Mucosa of gallbladder (tissue), 1 donor: ENCODE measurements at regions not wholly inside any gene's neighbourhood (a gene's known extent, or its start where the extent isn't known, plus 50 kb on each side); places are given as distances from the start of the nearest gene placed in this dataset.
"Not testable (repeated sequence)": the region's sequence is repeated elsewhere in the genome, so short reads cannot be mapped to it uniquely, and the experiment has no call there.

Experiments
- DNase-seq: peaks from one replicate; pipeline ENCODE4 v3.0.0-alpha.2; 2020; ENCODE audit warnings: low spot score
- donor health status: DM: no; HTN: no; CAD: no.

DNA sequence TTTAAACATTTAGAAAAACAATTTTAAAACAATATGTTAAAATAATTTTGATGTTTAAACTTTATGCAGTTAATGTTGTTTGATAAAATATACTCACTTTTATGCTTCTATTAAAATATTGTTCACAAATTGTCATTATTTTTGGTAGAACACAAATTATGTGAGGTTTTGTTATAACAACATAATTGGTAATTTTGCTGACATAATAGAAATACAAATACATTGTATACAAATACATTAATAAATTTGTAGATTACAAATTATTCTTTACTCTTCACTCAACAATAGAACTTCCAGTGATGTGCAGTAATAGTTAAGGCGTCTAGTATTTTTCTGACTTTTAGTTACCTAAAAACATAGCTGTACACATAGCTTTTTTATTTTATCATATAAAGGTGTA lies 1472.4 kb upstream of the ADGRL3 start:
- no peak for DNase-seq

DNA sequence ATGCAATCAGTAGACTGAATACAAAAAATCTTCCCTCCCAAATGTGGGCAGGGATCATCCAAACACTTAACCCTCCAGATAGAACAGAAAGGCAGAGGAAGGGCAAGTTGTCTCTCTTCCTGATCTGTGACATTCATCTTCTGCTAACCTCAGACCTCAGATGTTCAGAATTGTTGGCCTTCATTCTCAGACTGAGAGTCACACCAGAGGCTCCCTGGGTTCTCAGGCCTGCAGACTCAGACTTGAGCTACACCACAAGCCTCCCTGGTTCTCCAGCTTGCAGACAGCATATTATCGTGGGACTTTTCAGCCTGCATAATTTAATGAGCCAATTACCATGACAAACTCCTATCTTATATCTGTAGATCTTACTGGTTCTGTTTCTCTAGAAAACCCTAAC lies 1471.6 kb upstream of the ADGRL3 start:
- no peak for DNase-seq

DNA sequence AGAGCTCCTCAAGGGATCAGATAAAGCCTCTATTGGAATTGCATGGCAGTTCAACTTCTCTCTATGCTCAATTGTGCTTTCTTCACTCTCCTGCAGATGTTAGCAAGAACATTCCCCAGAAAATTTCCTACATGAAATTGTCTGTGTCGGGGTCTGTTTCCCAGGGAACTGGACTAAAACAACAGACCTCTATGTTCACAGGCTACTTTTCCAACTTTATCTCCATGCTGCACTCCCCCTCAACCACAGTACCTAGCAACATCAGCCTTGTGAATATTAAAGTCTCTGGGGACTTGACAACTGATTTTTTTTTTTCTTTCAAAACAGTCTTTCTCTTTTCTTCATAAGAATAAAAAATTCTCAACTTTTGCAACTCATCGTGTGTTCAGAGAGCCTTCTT lies 1470.8 kb upstream of the ADGRL3 start:
- no peak for DNase-seq

DNA sequence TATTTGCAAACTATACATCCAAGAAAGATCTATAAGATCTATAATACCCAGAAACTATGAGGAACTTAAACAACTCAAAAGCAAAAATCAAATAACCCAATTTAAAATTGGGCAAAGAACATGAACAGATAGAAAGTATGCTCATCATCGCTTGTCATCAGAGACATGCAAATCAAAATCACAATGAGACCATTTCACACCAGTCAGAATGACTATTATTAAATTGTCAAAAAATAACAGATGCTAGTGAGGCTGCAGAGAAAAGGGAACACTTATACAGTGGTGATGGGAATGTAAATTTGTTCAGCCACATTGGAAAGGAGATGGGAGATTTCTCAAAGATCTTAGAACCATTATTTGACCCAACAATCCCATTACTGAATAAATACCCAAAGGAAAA lies 1451.7 kb upstream of the ADGRL3 start:
- DNase-seq, result no peak

DNA sequence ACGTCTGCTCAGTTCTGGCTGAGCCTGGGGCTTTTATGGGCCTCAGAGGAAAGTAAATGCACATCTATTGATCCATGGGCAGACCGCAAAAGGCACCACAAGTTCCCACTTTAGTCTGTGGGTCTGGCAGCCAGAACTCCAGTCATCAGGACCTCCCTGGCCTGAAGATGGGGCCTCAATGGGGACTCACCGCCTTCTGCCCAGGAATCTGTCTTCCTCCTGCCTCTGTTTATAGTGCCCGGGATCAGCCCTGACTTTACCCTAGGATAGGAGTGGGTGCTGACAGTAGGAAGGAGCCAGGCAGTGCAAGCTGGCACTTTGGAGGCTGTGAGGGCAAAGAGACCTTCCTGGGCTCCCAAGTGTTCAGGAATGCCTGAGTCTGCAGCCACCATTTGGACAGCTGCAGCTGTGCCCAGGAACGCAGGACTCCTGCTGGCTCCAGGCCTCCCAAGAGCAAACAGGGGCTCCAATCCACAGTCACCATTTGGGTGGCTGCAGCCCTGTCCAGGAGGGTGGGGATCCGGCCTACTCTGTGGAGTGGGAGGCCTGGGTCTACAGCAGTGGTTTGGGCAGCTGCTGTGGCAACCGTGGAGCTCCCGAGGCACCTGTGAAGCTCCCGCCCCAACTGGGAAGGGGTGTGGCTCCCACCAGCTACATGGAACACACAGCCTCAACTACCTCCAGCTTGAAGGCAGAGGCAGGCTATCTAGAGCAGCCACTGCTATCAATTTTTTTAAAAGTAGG lies 1440.9 kb upstream of the ADGRL3 start:
- no peak for DNase-seq

DNA sequence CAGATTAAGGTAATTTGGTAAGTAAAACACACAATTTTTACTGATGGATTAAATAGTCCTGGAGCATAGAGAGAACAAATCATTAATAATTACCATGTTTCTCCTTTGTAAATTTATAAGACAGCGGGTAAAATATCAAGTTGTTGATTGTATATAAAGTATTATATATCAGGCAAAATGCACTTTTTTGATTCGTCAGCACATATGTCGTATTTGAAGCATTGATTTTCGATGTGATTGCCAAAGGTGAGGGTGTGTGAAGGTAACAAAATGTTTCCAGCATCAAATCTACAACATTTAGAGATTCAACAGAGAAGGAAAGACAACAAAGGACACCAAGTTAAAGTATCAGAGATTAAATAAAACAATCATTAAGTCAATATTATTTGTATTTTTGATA lies 1437.8 kb upstream of the ADGRL3 start:
- DNase-seq, result no peak

DNA sequence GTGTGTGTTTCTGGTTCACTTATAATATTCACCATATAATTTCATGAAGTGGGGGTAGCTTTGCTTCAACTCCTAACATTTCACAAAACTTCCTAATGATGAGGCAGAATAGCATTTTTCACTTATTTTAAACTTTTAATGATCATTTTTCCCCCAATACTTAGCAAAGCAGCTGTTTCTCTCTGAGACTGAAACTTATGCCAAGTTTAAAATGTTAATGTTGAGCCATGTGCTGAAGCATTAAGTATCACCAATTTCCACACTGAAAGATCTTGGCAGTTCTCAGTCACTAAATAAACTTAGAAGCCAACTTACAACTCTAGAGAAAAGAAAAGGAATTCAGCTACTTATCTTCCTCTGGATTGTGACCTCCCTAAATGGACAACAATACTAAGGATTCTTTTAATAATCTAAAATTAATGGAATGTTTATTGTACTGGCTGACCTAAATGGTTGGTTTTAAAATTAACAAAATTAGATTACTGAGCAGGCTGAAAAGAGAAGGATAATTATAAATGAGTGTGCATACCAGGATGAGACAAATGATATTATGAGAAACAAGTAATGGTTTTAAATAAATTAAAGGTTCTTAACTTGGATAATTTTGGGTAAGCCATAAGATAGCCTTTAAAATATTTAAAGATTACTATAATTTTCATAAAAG lies 1429.4 kb upstream of the ADGRL3 start:
- DNase-seq, result no peak

DNA sequence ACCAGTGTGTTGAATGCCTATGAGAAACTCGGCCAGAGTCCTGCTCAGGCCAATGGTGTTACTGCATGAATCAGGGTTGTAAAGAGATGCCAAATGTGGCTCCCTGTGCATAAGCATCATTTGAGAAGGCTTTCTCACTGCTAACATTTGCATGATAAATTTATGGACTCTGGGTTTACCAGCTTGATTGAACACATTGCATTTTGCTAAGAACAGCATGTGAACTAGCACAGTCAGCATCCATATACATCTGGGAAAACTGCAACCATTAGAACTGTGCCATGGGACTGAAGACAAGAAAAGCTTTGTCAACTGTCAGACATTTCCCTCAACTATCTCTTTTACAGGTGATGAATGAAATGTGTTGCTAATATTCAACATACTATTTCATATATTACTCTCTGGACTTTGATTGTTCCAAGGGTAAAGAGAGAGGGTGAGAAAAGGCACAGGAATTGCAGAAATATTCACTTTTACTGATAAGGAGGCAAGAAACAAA lies 1427.4 kb upstream of the ADGRL3 start:
- DNase-seq, result no peak

DNA sequence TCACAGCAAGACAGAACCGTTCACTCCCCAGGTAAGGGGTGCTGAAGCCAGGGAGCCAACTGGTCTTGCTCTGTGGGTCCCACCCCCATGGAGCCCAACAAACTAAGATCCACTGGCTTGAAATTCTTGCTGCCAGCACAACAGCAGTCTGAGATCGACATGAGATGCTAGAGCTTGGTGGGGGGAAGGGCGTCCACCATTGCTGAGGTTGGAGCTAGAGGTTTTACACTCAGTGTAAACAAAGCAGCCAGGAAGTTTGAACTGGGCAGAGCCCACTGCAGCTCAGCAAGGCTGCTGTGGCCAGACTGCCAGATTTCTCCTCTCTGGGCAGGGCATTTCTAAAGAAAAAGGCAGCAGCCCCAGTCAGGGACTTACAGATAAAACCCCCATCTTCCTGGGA lies 1419.9 kb upstream of the ADGRL3 start:
- DNase-seq, result not testable (repeated sequence)

DNA sequence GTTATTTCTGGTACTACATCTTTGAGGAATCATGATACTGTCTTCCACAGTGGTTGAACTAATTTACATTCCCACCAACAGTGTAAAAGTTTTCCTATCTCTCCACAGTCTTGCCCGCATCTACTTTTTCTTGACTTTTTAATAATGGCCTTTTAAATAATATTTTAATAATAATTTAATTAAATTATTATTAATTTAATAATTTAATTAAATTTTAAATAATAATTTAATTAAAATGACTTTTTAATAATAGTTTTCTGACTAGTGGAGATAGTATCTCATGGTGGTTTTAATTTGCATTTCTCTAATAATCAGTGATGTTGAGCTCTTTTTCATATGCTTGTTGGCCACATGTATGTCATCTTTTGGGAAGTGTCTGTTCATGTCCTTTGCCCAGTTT lies 1395.0 kb upstream of the ADGRL3 start:
- DNase-seq, result no peak

DNA sequence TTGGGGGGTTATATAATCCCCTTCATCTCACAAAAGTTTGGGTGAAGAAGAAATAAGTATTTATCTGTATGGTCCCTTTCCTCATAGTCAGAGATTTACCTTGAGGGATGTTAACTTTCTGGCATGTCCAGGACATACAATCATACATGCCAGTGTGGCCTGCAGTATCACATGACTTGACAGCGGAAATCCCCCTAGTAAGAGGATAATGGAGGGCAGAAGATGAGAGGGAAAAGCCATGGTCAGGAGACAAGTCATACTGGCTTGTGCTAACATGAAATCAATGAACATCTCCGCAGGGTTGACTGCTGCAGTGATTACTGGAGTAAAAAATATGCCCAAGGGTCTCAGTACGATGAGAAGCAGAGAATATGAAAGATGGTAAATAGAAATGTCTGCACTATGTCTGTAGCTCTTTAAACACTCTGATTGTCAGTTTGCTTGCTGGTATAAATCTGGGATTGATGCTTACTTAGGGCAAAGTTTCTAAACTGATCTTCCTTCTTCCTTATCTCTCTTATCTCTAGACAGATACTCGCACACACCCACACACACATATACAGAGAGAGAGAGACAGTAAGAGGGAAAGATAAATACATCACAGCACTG lies 1385.6 kb upstream of the ADGRL3 start:
- DNase-seq, result no peak

DNA sequence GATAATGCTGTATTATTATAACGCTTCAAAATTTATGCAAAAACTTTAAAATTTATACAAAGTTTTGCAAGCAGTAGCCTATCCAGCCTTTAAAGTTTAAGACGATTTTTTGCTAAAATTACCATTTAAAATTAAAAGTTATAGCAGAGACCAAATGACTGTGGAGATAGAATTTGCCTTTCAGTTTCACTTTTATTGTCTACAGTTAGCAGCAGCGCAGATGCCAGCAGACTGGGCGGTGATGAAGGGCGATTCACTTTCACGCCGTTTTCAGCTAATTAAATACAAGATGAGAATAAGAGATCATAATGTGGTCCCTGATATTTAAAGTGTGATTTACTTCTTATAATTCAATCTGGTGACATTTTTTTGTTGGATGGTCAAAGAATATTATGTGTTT lies 1381.5 kb upstream of the ADGRL3 start:
- DNase-seq, result no peak

DNA sequence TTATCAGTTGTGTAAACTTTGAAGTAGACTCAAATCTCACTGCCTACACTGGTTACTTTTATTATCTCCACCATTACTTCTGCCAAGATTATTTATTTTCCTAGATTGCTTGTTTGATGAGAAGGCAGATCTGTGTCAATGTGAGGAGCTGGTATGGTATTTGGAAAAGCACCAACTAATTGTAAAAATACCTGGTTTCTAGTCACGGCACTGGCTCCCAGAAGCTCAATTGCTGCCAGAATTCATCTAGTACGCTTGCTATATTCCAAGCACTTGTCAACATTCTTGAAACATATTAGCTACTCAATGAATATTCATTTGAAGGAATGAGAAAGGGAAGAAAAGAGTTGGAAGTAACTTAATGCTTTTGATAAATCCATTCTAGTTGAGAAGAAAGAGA lies 1376.8 kb upstream of the ADGRL3 start:
- no peak for DNase-seq

DNA sequence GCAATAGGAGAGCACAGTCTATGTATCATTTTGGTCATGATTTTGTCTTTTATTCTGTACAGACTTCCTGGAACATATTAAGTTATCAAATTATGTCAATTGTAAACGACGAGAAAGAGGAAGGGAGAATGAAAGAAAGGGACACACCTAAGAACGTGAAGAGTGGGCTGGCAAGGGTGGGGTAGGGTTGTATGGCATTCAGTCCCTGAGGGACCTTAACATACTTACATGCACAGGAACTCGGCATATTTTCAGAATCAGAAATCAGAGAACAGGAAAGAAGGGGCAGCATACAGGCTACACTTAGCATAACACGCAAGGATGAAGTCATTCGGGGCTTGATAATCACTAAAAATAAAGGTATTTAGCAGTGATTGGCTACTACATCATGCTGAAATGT lies 1375.0 kb upstream of the ADGRL3 start:
- no peak for DNase-seq

DNA sequence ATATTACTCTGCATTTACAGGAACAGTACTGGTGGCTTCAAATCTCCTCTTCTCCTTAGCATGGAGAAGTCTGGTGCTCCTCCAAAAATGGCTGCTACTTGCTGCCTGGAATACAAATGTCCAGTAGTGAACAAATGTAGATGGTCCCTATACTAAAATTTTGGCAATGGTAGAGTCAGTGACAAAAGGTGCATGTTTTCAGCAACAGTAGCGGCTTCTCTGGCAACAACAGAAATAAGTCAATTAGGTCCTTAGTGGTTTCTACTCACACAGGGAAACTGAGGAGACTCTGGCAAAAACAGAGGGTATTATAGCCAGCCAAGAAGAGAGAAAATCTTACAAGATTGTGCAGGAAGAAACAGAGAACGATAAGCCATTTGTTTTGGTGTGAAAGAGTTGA lies 1368.4 kb upstream of the ADGRL3 start:
- DNase-seq, result no peak

DNA sequence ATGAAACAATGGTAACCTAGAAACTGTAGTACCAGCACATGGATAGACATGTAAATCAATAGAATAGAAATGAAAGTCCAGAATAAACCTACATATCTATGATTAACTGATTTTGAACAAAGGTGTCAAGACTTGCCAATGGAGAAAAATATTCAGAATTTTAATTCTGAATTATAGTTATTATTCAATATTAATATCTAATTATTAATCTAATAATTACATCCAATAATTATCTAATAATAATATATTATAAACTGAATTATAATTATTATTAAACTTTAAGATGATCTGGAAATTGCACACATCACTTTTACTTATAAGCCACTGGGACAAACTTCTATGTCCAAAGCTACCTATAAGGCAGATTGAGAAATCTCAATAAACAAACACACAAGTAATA lies 1365.2 kb upstream of the ADGRL3 start:
- DNase-seq, result no peak

DNA sequence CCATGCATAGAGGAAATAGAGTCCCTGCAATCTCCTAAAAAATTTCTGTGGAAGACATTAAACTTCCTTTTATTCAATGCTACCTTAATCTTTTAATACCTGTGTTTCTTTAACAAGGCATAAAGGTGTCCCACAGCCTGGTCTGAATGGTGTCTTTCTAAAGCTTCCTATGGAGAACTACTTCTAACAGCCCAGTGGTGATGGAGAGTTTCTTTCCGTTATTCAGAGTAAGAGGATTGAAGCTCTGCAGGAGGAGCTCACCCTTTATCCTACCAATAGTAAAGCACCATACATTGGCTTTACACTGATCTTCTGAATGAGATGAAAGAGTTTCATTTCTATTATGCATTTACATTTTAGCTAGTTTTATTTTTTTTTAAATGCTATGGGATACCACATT lies 1362.4 kb upstream of the ADGRL3 start:
- no peak for DNase-seq

DNA sequence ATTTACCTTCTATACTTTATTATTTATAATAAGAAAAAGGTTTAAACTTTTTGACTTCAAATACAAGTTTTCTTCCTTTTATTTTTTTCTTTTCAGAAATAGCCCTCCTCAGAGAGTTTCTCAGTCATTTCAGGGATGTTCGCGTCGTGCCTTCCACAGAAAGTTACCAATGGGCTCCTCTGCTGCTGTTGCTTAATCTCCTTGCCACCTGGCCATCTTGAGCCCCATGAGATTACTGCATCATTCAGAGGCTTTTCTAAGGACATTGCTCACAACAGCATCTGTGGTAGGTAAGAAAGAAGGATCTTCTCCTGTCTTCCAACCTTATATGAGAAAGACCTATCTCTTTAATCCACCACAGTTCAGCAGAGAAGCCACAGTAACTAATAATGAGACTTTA lies 1361.9 kb upstream of the ADGRL3 start:
- no peak for DNase-seq

DNA sequence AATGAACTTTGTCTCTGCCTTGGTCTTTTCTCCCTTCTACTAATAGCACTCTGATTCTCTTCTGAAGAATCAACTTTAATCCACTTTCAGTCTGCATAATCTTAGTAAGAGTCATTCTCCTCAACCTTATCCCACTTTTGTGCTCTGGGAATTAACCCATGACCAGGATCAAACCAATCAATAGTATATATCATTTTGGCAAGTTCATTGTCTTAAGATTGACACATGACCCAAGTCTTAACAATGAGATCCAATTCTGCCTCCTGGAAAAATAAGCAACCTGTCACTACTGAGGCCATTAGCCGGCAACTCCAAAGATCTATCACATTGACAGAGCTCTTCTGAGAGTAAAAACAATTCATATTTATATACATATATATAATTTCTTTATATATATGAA lies 1358.4 kb upstream of the ADGRL3 start:
- DNase-seq, result no peak

DNA sequence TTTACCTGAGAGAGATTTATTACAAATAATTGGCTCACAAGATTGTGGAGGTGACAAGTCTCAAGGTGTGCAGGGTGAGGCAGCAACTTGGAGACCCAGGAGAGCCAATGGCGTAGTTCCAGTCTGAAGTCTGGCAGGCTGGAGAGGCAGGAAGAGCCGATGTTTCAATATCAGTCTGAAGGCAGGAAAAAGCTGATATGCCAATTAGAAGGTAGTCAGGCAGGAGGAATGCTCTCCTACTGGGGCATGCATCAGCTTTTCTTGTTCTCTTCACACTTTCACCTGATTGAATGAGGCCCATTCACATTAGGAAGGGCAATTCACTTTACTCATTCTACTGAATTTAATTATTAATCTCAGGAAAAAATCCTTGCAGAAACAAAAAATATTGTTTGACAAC lies 1351.7 kb upstream of the ADGRL3 start:
- no peak for DNase-seq

DNA sequence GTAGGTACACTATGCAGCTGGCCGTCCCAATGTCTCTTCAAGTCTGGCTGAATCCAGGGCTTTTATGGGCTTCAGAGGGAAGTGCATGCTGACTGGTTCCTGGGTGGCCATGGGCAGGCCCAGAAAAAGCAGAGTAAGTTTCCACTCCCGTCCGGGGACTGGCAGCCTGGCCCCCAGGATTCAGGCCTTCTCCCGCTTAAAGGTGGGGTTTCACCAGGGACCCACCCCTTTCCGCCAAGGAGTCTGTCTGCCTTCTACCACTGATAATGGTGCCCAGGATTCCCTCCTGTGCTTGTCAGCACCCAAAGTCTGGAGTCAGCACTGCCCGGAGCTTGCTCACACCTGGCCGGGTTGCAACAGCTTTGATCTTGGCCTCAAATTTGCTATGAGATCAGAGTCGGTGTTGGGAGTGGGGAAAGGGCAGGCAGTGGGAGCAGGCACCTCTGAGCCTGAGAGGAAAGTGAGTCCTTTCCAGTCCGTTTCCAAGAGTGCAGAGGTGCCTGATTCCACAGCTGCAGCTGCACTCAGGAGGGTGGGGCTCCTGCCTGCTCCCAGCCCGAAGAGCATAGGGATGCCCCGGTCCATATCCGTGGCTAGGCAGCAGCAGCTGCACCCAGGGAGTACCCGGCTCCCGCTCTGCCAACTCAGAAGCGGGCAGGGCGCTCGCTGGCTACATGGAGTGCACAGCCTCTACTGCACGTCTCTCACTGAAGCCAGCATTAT lies 1344.3 kb upstream of the ADGRL3 start:
- no peak for DNase-seq

DNA sequence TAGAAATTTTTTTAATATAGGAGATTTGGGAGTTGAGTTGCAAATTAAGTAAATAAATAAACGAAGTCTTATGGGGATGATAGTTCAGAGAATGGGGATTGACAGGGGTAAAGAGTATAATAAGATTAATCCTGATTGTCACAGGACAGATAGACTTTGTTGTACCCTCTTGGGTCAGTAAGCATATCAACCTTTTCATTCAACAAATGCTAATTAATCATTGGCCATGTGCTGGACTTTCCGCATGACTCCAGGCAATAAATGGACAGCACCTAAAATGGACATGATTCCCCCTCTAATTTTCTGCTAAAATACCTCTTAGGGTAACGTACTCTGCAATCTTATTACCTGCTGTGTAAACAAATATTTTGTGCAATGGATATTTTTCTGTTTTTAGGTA lies 1331.1 kb upstream of the ADGRL3 start:
- no peak for DNase-seq

DNA sequence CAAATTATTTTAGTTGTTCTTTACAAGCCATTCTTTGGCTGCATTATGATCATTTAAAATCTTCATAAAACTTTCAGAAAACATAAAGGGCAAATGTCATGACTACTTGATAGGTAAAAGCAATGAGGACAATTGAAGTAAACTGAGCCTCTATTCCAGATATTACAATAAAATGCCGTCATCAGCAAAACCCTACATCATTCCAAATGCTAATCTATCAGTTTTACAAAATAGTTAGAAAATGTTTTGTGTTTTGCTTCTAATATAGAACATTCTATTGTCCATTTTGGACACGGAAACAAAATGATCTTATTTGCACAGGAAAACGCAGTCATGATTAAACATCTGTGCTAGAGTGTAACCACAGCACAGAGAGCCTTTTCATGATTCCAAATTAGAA lies 1330.6 kb upstream of the ADGRL3 start:
- DNase-seq, result no peak
